ENCODE measurements at regions not wholly inside any gene's neighbourhood (a gene's known extent, or its start where the extent isn't known, plus 50 kb on each side); places are given as distances from the start of the nearest gene placed in this dataset.

DNA sequence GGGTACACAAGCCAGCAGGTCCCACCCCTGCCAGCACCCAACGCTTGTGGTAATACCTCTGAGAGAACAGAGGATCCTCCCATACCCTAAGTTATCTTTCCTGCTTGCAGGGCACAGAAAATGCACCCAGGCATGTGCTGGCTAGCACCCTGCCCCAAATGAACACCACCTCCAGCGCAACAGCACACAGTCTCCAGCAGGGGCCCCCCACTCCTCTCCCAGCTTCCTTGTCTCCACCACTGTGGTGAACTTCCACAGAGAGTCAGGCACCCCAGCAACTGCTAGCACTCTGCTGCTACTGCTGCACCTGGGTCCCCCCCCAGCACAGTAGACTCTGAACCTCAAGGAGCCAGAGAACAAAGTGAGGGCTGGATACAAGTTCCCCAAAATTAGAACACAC lies 216.8 kb upstream of the CNTNAP5 start:
- no peaks in the 10 kb centered on the region for H3K36me3 ChIP-seq
- H3K27me3 ChIP-seq, result no peaks in the 10 kb centered on the region
- DNase-seq (ENCODE audit: low read depth in 1 of 2, low spot score in 1 of 2), result no peak
- no peak for TF ChIP-seq CTCF (IDR thresholded peaks at IDR 0.05; ENCODE audit: low read depth, low read length)
- H3K9me3 ChIP-seq (ENCODE audit: low read depth), result no peaks in the 10 kb centered on the region
- H3K4me1 ChIP-seq (ENCODE audit: low read depth), result no peaks in the 10 kb centered on the region
- no peak overlapping the region for H3K27ac ChIP-seq
- no peak overlapping the region for H3K4me3 ChIP-seq

DNA sequence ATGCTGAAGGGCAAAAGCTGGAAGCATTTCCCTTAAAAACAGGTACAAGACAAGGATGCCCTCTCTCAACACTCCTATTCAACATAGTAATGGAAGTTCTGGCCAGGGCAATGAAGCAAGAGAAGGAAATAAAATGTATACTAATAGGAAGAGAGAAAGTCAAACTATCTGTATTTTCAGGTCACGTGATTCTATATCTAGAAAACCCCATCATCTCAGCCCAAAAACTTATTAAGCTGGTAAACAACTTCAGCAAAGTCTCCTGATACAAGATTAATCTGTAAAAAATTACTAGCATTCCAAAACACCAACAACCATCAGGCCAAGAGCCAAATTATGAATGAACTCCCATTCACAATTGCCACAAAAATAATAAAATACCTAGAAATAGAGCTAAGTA lies 213.2 kb upstream of the CNTNAP5 start:
- DNase-seq (ENCODE audit: low read depth in 1 of 2, low spot score in 1 of 2), result no peak
- Histone ChIP-seq H3K4me1 (ENCODE audit: low read depth) (no peaks in the 10 kb centered on the region), H3K27ac (no peak overlapping the region), H3K36me3 (no peaks in the 10 kb centered on the region), H3K9me3 (ENCODE audit: low read depth) (no peaks in the 10 kb centered on the region), H3K4me3 (no peak overlapping the region), H3K27me3 (no peaks in the 10 kb centered on the region)
- no peak for TF ChIP-seq CTCF (IDR thresholded peaks at IDR 0.05; ENCODE audit: low read depth, low read length)

DNA sequence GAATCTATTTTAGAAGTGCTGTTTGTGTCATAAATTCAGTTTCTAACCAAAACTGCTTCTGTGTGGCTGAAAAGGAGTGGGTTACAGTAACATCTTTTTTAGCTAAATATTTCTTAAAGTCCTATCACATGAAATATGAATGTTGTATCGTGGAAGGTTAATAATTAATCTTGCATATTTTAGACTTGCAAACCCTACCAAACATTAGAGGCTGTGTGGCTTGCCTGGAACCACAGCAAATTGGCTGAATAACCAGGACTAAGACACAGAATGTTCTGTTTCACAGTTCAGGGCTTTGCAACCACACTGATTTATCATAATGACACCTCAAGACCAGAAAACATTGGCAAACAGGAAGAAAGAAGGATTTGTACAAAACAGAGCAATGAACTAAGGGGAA lies 208.9 kb upstream of the CNTNAP5 start:
- Histone ChIP-seq H3K27me3 (no peaks in the 10 kb centered on the region), H3K9me3 (ENCODE audit: low read depth) (no peaks in the 10 kb centered on the region), H3K4me3 (no peak overlapping the region), H3K27ac (no peak overlapping the region), H3K4me1 (ENCODE audit: low read depth) (no peaks in the 10 kb centered on the region), H3K36me3 (no peaks in the 10 kb centered on the region)
- DNase-seq (ENCODE audit: low read depth in 1 of 2, low spot score in 1 of 2), result no peak
- no peak for TF ChIP-seq CTCF (IDR thresholded peaks at IDR 0.05; ENCODE audit: low read depth, low read length)

DNA sequence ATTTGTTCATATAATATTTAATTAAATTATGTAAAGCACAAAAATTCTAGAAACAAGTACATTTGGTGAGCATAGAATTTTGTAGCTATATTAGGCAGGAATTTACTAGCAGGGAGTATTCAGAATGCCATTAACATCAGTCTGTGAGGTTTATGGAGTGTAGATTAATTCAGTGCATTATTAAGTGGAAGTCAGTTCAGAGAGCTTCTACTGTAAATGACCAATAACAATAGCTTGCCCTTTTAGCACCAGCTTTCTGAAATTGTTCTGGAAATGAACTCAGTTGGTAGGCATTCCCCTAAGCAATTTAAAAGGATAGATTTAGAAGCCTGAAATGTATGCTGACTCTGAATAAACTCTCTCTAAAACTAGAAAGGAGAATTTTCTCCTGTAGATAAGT lies 208.2 kb upstream of the CNTNAP5 start:
- no peak for TF ChIP-seq CTCF (IDR thresholded peaks at IDR 0.05; ENCODE audit: low read depth, low read length)
- no peaks in the 10 kb centered on the region for H3K4me1 ChIP-seq (ENCODE audit: low read depth)
- no peaks in the 10 kb centered on the region for H3K36me3 ChIP-seq
- no peak overlapping the region for H3K4me3 ChIP-seq
- H3K9me3 ChIP-seq (ENCODE audit: low read depth), result no peaks in the 10 kb centered on the region
- no peak overlapping the region for H3K27ac ChIP-seq
- no peak for DNase-seq (ENCODE audit: low read depth in 1 of 2, low spot score in 1 of 2)
- H3K27me3 ChIP-seq, result no peaks in the 10 kb centered on the region

DNA sequence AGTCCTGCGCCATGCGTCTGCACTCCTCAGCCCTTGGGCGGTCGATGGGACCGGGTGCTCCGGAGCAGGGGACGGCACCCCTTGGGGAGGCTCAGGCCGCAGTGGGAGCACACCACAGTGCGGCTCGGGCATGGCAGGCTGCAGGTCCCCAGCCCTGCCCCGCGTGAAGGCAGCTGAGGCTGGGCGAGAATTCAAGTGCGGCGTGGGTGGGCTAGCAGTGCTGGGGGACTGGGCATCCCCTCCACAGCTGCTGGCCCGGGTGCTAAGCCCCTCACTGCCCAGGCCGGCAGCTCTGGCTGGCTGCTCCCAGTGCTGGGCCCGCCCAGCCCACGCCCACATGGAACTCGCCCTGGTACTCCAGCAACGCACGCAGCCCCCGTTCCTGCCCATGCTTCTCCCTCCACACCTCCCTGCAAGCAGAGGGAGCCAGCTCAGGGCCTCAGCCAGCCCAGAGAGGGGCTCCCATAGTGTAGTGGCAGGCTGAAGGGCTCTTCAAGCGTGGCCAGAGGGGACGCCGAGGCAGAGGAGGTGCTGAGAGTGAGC lies 198.3 kb upstream of the CNTNAP5 start:
- Histone ChIP-seq H3K27ac (no peak overlapping the region), H3K9me3 (ENCODE audit: low read depth) (no peaks in the 10 kb centered on the region), H3K36me3 (no peaks in the 10 kb centered on the region), H3K4me1 (ENCODE audit: low read depth) (no peaks in the 10 kb centered on the region), H3K4me3 (no peak overlapping the region), H3K27me3 (no peaks in the 10 kb centered on the region)
- no peak for DNase-seq (ENCODE audit: low read depth in 1 of 2, low spot score in 1 of 2)
- TF ChIP-seq CTCF (IDR thresholded peaks at IDR 0.05; ENCODE audit: low read depth, low read length), result no peak

DNA sequence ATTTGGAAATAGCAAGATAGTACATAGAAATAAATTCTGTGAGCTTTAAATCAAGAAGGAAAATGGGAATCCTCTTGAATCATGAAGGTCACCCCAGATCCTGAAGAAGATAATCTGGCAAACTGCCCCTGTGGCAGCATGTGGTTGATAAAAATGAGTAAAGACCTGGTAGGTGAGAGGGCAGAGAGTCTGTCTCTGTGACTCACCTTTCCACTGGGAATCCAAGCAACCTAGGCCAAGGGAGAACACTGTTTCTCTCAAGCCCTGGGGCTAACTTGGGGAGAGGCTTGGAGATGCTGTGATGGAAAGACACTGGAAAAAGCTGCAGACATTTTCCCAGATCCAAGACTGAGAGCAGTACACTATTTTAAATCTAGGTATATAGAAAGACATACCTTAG lies 185.8 kb upstream of the CNTNAP5 start:
- Histone ChIP-seq H3K9me3 (ENCODE audit: low read depth) (no peaks in the 10 kb centered on the region), H3K27me3 (no peaks in the 10 kb centered on the region), H3K27ac (no peak overlapping the region), H3K4me3 (no peak overlapping the region), H3K36me3 (no peaks in the 10 kb centered on the region), H3K4me1 (ENCODE audit: low read depth) (no peaks in the 10 kb centered on the region)
- DNase-seq (ENCODE audit: low read depth in 1 of 2, low spot score in 1 of 2), result no peak
- no peak for TF ChIP-seq CTCF (IDR thresholded peaks at IDR 0.05; ENCODE audit: low read depth, low read length)
